Endothelial cell of umbilical vein (primary cell): ENCODE measurements at regions not wholly inside any gene's neighbourhood (a gene's known extent, or its start where the extent isn't known, plus 50 kb on each side); places are given as distances from the start of the nearest gene placed in this dataset.

Experiments
- CTCF ChIP-seq, 2 donors: IDR thresholded peaks; 1 replicate in 1 of 2; 2 replicates in 1 of 2; pipeline ENCODE4 v1.5.1; 2011; ENCODE audit warnings: low read length in 2 of 2, mild to moderate bottlenecking in 2 of 2, moderate library complexity in 2 of 2, control low read depth in 1 of 2, inconsistent platforms in 1 of 2, low read depth in 1 of 2; ENCODE audit not compliant: insufficient read depth in 1 of 2; ENCODE audit errors: extremely low read depth in 1 of 2
- EZH2 ChIP-seq: IDR thresholded peaks from 2 replicates; pipeline ENCODE4 v1.6.1; 2012; ENCODE audit warnings: borderline replicate concordance, low read depth, mild to moderate bottlenecking, moderate library complexity, low read length, inconsistent platforms; ENCODE audit not compliant: severe bottlenecking
- FOS ChIP-seq: IDR thresholded peaks from 2 replicates; pipeline ENCODE4 v1.6.1; 2011; ENCODE audit warnings: mild to moderate bottlenecking, low read length, moderate library complexity, borderline replicate concordance; ENCODE audit not compliant: insufficient read depth
- JUN ChIP-seq: IDR thresholded peaks from 2 replicates; pipeline ENCODE4 v1.6.1; 2011; ENCODE audit warnings: borderline replicate concordance, low read depth; ENCODE audit not compliant: insufficient read length, insufficient read depth
- MAX ChIP-seq: IDR thresholded peaks from 2 replicates; pipeline ENCODE4 v1.6.1; 2011; ENCODE audit not compliant: insufficient read depth, insufficient read length
- MYC ChIP-seq: IDR thresholded peaks from one replicate; pipeline ENCODE4 v1.6.1; 2011; ENCODE audit warnings: mild to moderate bottlenecking, low read depth, low read length
- POLR2A ChIP-seq: IDR thresholded peaks from 2 replicates; pipeline ENCODE4 v1.6.1; 2012; ENCODE audit warnings: low read depth, mild to moderate bottlenecking, control low read depth, low read length
- POLR2AphosphoS5 ChIP-seq: IDR thresholded peaks from 2 replicates; pipeline ENCODE4 v1.6.1; 2012; ENCODE audit warnings: low read depth, mild to moderate bottlenecking, control low read depth, low read length, moderate library complexity; ENCODE audit not compliant: insufficient read depth

- TF ChIP-seq CTCF (IDR thresholded peaks at IDR 0.05; ENCODE audit: extremely low read depth in 1 of 2, insufficient read depth in 1 of 2, low read depth in 1 of 2, low read length in 2 of 2) (no peak), POLR2AphosphoS5 (no peak), MAX (no peak), POLR2A (no peak), MYC (no peak), EZH2 (no peak), FOS (no peak), JUN (no peak)
Observed at GRCh38 chr6:27038498-27038897, 209.0 kb upstream of the PRSS16 start.
